ENCODE measurements at regions not wholly inside any gene's neighbourhood (a gene's known extent, or its start where the extent isn't known, plus 50 kb on each side); places are given as distances from the start of the nearest gene placed in this dataset.

DNA sequence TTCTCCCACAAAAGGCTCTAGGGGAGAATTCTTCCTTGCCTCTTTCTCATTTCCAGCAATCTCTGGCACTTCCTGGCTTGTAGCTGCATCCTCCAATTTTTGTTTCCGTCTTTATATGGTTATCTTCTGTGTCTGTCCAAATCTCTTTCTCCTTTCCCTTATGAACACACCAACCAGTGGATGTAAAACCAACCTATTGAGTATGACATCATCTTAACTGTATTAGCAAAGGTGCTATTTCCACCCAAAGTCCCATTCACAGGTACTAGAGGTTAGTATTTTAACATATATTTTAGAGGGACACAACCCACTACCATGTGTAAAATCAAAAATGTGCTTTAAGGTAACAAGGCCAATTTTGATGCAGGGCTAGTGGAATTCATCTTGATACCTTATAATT lies 129.0 kb downstream of the RAP2A start:
- DNase-seq: no peak

DNA sequence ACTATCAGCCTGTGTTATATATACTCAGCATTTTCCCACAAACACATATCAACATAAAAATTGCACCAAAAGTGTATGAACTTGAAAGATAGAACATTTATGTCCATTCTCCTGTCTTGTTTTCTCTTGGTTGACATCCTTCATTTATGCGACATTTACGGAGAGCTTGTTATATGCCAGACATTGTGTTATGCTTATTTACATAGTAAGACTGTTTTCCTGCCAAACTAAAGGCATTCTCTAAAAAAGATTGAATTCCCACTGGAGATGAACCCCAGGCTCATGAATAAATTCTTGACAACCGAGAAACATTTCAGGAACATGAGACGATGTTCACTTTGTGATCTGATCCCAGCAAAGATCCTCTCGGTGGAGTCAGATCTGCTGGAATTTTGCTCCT lies 131.0 kb downstream of the RAP2A start:
- DNase-seq: no peak

DNA sequence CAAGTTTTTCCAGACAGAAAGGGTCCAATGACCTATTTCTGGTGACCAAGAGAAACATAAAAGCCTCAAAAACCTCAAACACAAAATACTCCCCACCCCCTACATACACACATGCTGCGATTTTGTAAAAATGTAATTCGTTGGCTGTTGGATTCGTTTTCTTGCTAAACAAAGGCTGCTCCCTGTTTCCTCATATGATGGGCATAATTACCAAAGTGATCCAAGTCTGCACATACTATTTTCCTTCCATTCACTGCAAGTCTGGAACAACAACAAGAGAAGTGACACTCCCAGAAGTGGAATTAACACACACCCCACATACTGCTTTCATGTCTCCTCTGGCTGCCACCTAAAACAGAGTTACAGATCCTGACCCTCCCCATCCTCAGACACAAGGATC lies 131.9 kb downstream of the RAP2A start:
- DNase-seq: no peak

DNA sequence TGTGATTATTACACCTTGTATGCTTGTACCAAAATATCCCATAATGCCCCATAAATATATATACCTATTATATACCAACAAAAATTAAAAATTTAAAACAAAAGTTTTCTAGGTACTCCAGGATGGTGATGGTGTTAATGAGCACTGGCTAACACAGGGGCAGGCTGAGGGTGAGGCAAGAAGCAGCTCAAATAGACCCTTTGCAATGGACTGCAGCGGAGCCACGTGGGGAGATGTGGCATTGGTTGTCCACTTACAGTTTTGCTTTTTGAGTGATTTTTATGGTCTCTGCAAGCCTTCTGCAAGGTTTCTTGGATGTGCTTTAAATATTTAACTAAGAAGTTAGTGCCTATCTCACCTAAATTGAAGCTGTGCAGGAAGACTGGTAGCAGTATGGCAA lies 132.9 kb downstream of the RAP2A start:
- no peak for DNase-seq

DNA sequence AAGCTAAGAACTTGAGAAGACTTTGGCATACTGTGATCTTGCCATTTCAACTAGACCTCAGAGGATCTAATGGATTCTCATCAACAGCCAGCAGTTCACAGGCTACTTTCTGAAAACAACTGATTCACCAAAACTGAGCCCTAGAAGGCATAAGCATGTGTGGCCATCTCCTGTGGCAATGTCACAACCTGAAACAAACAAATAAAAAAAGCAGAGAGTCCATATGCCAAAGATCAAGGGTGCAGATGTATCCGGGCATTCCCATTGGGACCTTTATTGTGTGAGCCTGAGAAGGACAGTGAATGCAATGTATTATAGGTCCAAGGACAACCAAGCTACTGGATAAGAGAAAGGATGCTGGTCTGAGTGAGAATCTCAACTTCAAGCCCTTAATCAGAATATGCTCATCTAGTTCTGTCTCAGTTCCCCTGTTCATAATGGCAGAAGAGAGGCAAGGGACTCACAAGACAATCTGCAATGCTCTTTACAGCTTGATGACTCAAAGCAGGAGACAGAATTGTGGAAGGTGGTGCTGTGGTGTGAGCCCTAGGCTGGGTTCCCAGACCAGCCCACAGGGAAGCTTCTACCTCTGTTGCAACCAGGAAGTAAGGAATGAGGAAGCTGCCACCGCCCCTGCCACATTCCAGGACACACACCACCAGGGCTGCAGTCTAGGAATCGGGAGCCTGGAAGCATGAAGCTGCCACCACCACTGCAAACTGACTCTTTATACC lies 133.7 kb downstream of the RAP2A start:
- no peak for DNase-seq

DNA sequence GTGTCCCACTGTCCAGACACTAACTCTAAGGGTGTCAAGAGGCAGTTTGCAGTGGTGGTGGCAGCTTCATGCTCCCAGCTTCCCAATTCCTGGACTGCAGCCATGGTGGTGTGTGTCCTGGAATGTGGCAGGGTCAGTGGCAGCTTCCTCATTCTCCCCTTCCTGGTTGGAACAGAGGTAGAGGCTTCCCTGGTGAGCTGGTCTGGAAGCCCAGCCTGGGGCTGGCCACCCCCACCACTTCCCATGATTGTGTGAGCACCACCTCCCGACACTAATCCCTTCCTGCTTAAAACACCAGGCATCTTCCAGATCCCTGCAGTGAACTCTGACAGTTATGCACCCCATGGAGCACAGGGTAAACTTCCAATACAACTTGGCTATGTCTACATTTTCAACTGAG lies 134.9 kb downstream of the RAP2A start:
- DNase-seq: no peak

DNA sequence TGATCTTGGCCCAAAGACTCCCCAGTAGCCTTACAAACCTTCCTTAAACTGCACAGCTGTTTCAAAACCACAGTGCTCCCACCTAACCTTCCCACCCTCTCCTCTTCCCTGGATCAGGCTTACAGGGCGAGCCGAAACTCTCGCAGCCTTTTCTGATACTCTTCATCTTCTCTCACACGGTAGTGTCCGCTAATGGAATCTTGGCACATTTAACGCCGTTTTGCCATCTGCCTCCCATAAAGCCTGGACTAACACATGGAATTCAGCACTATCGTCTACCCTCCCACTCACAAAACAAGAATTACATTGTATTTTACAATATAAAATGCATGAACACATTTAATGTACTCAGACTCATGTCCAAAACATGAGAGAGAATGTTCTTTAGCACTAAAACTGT lies 135.9 kb downstream of the RAP2A start:
- DNase-seq: no peak

DNA sequence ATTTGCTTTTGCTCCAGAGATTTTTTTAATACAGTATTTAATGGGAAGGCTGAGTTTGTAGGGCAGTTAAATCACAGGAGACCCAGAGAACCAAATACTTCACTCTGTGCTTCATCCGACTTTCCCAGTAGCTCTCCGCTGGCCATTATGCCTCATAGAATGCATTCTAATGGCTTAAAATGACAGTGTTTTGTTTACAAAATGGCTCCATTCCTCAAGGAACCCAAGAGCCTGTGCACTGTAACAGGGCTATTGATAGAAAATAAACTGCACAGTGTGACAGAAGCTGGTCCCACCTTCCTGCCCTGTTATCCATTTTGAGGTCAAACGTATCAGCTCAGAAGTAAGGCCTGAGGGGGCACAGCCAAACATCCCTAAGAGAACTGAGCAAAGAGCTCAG lies 136.5 kb downstream of the RAP2A start:
- no peak for DNase-seq

DNA sequence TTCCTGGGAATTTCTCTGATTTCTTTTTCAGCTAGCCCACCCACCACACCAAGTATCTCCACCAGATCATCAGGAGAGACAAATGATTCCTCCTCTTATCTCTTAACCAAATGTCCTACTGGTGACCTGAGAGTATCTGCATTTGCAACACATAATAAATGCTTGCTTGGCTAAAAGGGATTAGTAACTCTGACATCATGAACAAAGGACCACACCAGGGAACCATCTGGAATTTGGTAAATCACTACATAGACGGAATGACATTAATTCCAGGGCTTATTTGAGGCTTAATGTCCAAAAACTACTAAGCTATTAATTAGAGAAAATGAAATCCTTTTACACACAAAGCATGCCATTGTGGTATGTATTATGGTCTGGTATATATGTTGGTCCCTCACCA lies 139.0 kb downstream of the RAP2A start:
- no peak for DNase-seq

DNA sequence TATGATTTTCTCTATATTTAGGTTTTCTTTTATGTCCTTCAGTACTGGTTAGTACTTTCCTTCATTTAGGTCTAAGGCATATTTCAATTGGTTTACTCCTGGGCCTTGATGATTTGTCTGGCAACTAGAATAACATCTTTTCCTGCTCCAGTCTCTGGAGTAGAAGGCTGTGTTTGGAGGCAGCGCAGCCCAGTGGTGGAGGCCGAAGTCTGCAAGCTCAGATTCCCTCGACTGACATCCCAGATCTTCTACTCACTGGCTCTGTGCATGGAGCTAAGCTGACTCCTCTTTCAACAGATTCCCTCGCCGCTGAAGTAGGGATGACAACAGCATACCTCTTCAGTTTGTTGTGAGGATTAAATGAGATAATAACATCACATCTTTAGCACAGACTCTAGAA lies 141.0 kb downstream of the RAP2A start:
- no peak for DNase-seq

DNA sequence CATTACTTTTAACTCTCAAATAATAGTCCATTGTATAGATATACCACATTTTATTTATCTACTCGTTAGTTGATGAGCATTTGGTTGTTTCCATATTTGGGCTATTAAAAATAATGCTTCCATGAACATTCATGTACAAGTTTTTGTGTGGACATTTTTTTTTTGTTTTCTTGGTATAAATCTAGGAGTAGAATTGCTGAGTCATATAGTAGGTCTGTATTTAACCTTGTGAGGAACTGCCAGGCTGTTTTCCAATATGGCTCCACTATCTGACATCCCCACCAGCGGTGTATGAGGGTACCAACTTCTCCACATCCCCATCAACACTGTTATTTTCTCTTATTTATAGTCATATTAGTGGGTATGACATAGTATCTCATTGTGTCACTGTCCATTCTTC lies 143.1 kb downstream of the RAP2A start:
- DNase-seq: no peak

DNA sequence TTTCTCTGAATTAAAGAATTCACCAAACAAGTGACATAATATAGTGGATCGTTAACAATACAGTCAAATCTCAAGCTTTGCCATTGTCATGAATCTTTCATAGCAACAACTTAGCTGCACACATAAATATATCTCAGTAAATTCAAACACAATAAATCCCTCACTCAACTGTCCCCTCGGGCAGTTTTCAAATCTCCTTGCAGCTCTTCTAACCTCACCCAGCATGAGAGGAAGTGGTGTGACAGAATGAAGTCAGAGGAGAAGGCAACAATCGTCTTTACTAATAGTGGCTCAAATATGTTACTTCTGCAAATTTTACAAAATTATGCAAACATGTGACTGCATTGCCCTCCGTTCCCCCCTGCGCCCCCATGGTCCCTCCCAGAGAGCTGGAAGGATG lies 148.2 kb downstream of the RAP2A start:
- DNase-seq: no peak

DNA sequence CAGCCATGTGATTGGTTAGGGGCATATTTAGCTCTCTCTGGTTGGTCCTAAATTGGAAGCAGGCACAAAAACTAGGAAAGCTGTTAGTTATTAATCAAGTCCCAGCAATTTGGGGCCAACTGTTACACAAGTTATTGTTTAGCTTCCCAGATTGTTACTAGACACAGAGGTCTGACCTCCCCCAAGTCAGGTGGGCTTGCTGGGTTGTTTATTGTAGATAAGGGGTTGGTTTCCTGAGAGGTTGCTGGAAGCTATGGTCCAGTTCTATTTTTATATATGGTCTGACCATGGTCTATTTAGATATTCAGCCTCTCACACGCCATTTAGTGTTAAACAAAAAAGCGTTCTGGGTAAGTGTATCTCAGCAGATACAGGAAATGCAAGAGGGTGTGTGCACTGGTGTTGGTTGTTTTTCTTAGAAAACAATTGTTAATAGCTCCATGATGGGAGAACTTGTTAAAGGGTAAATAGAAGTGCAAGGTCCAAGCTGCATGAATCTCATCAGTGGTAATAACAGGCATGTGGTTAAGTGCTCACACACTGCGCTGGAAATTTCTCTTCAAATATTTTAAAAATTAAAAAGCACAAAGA lies 150.0 kb downstream of the RAP2A start:
- no peak for DNase-seq

DNA sequence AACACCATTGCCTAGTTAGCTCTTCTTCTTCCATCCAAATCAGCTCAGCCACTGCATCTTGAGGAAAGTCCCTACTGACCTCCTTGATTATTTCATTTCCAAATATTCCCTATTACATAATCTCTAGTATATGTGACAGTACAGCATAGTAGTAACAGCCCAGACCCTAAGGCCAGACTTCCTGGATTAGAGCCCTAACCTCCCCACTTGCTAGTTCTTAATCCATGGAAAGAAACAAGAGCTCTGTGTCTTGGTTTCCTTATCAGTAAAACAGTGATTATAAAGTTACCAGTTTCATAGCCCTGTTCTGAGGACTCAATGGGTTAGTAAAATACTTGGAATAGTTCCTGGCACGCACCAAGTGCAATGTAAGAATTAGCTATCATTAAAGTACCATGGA lies 153.0 kb downstream of the RAP2A start:
- DNase-seq: no peak

DNA sequence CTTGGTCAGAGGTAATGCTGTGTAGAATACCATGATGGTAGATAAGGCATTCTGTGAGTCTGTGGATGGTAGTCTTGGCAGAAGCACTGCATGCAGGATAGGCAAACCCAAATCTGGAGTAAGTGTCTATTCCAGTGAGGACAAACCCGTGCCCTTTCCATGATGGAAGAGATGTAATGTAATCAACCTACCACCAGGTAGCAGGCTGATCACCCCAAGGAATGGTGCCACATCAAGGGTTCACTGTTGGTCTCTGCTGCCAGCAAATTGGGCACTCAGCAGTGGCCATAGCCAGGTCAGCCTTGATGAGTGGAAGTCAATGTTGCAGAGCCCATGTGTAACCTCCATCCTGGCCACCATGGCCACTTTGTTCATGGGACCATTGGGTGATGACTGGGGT lies 155.0 kb downstream of the RAP2A start:
- no peak for DNase-seq

DNA sequence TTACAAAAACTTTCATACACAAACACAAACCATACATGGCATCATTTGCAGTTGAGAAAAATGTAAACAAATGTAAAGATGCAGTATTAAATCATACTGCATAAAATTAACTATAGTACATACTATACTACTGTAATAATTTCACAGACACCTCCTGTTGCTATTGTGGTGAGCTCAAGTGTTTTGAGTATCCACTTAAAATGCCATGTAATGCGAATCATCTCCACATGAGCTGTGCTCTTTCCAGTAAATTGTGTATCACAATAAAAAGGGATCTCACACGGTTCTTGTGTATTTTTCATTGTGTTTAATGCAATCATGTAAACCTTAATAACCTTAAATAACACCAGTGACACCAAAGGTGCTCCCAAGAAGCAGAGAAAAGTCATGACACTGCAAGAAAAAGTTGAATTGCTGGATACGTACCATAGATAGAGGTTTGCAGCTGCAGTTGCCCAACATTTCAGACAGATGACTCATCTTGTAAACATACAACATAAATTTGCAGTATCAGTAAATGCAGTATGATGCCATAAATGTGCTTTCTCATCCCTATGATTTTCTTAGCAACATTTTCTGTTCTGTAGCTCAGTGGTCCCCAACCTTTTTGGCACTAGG lies 166.6 kb downstream of the RAP2A start:
- no peak for DNase-seq

DNA sequence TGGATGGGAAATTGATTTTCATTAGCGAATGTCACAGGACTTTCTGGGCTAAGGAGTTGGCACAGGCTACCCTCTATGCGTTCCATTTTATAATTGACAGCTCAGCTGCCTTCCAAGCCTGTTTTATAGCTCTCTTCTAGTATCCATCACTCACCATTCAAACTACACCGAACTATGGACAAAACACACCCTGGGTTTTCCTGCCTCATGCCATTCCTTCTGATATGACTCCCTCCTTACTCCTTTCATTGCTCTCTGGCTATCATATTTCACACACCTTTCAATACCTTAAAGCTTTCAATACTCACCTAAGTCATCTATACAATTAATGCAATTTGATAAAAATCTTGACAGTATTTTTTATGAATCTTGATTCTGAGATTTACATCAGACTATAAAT lies 181.3 kb downstream of the RAP2A start:
- DNase-seq: no peak

DNA sequence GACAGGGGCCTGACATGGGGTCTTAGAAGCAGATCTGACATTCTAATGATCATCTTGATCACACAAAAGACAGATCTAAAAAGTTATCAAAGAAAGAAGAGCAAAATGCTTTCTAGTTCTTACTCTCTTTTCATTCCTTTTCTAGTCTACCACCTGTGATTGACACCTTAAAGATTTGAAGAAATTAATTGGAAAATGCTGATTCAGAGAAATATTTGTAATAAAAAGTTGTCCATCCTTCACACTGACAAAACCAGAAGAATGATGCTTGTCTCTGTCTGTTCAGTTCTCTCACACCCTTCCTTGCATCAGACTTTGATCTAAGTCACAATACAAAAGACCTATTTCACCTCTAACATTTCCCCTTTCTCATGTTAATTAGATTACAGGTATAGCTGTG lies 182.4 kb downstream of the RAP2A start:
- no peak for DNase-seq

DNA sequence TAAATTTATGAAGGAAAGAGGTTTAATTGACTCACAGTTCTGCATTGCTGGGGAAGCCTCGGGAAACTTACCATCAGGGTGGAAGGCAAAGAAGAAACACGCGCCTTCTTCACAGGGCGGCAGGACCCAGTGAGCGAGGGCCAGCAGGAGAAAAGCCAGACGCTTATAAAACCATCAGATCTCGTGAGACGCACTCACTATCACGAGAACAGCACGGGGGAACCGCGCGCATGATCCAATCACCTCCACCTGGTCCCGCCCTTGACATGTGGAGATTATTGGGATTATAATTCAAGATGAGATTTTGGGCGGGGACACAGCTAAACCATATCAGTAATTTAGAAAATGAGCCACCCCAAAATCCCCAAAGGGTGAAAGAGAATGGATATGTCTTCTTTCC lies 187.1 kb downstream of the RAP2A start:
- DNase-seq: no peak

DNA sequence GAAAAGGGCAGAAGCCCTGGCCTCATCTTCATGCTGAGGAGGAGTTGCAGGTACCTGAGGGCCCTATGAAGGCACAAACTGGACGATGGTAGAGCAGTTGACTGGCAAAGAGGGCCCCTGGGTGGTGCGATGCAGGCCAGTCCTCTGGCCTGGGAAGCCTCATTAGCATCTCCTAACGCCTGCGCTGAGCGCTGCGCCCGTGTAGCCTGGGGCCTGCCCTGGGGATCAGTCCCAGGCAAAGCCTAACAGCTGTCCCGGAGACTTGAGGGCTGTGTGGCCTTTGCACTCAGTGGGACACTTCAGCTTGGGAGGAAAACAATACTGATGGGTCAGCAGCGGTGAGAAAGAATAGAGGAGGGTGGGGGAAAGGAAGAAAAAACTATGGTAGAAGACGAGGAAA lies 187.7 kb downstream of the RAP2A start:
- no peak for DNase-seq

DNA sequence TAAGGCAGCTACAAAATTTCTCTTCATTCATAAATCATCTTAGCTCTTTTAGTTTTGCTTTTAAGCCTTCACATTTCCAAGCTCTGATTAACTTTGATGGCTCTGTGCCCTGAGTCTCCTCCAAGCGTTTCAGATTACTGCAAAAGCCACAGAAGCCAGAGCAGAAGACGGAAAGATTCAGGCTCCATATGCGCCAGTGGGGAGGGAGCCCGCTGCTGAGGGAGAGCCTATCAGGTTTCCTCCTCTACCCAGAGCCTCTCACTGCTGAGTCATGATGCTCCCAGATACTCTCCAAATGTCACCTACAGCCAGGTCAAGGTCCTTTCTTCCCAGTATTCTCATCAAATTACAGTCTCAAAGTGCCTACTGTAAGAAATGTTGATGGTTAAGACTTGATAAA lies 193.6 kb downstream of the RAP2A start:
- no peak for DNase-seq

DNA sequence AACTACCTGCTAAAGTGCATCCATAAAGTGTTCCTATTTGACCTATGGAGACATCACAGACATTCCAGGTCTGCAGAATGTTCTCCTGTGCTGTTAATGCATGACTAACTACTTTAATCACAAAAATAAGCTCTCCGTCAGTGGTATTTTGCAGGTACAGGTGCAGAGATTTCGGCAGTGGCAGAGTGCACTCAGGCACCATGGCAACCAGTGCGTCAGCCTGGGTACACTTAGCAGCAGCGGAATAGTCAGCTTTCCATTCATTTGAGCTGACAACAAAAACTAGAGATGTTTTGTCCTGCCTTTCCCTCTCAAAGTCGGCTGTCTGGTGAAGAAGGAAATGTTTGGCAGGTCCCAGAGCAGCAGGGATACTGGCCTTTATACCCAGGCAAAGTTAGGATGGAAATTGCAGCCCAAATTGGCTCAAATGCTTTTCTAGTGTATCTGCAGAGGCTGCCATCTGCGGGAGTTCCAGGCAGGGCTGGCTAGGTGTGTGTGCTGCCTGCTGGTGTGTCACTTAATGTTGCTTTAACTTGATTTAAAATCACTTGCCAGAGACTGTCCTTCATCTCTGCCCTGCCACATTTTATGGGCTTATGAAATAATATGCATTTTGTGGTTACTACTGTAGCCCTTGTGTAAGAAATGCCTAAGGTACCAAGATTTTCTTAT lies 195.8 kb downstream of the RAP2A start:
- DNase-seq: no peak

DNA sequence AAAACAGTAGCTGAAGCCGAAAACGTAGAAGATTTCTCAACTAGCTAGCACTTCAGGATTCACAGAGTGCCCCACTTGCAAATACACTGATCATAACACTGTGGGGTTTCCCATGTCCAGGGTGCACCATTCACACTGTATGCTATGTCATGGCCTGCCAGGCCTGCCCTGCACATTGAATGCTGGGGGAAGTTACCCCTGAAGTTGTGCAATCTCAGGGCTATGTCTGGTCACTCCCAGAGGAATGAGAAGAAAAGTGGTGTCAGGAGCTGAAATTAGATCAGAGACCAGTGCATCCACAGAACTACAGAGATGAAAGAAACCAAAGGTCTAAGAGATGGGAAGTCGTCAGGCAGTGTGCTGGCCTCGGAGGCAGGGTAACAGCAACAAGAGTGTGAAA lies 196.8 kb downstream of the RAP2A start:
- DNase-seq: no peak

DNA sequence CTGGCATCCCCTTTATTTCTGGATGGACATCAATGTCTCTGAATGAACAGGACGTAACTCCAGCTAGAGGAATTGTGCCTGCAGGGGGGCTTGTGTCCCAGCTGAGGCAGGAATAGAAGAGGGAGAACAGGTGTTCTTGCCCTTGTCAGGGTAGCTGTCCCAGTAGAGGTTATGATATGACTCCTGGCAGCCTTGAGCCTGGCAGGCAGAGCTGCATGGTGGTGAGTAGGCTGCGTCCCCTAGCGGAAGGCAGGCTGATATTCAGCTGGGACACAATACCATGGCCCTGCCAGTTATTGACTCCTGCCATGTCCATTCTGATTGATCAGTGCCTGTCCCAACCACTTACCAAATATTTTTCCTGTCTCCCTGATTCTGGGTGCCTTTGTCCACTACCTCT lies 197.2 kb downstream of the RAP2A start:
- DNase-seq: no peak

Data from stimulated activated naive CD4-positive, alpha-beta T cell (primary cell).